Left kidney (tissue), 1 donor: ENCODE measurements at regions not wholly inside any gene's neighbourhood (a gene's known extent, or its start where the extent isn't known, plus 50 kb on each side); places are given as distances from the start of the nearest gene placed in this dataset.
"Not testable (repeated sequence)": the region's sequence is repeated elsewhere in the genome, so short reads cannot be mapped to it uniquely, and the experiment has no call there.

Source experiments
- DNase-seq: peaks from one replicate; pipeline ENCODE4 v3.0.0-alpha.2; 2013

- no peak for DNase-seq
These were observed 231.0 kb upstream of the PIK3R1 start for GRCh38 chr5:67984546-67984945.

DNA sequence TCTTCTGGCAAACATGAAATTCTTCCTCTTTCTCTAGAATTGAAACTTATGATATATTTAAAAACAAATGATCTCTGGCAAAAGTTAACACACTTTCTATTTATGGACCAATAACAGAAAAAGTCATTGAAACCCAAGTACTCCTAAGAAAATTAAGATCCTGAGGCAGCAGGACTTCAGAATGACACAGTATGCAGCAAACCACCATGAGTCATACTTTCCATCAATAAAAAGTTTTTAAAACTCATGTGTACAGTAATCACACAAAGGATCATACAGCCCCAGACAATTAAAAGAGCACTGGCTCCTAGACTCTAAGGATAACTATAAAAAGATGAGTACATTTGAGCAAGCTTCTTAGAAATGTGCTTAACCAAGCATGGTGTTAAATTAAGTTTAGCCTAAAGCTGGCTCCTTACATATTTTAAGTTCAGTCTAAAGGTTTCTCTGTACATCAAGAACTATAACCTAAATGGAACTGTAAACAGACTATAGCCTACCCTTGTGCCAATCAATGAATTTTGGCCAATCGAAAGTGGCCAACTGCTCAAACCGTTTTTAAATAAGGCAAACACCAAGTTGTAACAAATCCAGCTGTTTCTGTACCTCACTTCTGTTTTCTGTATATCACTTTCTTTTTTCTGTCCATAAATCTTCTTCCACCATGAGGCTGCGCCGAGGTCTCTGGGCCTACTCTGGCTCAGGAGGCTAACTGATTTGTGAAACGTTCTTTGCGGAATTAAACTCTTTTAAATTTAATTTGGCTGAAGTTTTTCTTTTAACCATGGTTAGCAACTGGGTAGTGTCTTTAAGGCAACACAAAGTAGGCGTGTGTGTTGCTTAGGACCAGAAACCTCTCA, 232.1 kb upstream of the PIK3R1 start:
- DNase-seq = no peak

- not testable (repeated sequence) for DNase-seq
These were observed 233.4 kb upstream of the PIK3R1 start for GRCh38 chr5:67982160-67982559.

DNA sequence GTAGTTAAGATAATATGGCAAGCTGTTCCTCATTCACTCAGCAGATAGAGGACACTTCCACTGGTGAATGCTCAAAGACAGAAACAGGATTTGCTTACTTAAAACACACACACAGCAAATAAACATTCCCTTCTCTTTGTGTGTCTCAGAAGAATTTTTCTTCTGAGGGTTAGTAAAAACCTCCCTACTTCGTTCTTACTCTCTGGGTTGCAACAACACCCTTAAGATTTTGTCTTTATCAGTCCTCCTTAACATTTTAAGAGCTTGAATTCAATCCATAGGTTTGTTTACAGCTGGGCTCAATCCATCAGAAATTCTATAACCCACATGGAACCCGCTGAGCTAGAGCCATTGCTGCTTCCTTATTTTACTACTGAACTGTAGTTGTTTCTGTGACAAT, 237.4 kb upstream of the PIK3R1 start:
- no peak for DNase-seq

DNA sequence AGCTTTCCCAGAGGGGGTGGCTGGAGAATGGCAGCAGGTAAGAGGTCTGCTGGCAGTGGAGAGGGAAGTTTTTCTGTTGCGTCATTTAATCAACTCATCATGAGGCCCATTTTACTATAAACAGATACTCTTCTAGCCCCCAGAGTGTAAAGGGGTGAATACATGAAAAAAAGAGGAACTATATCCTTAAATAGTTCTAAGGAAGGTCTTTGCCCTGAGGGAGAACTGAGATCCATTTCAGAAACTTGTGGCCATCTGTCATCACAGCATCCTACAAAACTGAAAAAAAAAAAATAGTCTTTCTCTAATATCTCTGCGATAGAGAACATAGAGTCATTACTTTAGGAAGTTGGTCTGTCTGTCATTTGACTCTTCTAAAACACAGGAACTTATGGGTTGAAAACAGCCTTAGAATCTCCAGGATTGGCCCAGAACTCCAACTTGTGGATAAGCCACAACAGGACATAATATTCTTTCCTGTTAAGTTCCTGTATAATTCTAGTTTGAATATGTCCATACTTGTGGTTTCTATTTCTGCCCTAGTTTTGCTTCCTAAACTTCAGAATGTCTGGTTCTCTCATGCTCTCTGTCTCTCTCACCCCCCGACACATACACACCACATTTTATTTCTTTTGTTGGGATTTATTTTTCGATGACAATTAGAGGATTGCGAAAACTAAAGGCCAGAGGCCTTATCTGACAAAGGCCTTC, 238.5 kb upstream of the PIK3R1 start:
- no peak for DNase-seq

- DNase-seq = no peak
These were observed 239.4 kb upstream of the PIK3R1 start for GRCh38 chr5:67976181-67976580.

DNA sequence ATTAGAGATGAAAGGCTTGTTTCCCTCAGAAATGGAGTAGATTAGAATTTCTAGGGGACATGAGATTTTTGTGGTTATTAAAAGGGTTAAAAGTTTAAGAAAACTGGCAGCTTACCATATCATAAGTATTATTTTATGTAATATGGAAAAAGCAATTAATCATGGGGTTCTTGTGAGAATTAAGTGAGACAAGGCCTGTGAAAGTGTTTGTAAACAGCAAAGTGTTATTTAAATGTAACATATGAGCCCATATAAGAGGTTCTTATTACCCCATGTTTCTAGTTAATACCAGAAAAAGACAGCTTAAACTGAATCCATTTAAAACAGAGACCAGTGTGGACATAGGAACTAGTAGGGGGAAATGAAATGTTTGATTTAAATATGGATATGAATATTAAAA, 241.1 kb upstream of the PIK3R1 start:
- DNase-seq = no peak

- no peak for DNase-seq
These were observed 241.5 kb upstream of the PIK3R1 start for GRCh38 chr5:67974054-67974453.

DNA sequence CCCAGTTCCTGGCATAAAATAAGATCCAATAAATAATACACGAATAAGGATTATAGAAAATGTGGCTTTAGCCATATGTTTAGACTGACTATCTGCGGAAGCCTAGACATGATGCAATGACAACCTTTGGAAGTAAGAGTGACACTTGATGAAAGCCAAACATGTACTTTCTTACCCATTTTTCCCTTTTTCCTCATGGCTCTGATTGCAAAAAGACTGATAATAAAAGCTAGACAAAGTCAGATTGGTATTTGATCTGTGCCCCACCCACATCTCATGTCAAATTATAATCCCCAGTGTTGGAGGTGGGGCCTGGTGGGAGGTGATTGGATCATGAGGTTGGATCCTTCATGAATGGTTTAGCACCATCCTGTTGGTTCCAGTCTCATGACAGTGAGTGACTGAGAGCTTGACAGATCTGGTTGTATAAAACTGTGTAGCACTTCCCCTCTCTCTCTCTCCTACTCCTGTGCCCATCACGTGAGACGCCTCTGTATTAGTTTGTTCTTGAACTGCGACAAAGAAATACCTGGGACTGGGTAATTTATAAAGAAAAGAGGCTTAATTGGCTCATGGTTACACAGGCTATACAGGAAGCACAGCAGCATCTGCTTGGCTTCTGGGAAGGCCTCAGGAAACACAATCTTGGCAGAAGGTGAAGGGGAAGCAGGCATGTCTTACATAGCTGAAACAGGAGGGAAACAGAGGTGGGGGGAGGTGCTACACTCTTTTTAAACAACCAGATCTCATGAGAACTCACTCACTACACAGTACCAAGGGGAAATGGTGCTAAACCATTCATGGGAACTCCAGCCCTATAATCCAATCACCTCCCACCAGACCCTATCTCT, 243.4 kb upstream of the PIK3R1 start:
- no peak for DNase-seq

GRCh38 chr5:67971223-67971830, 244.2 kb upstream of the PIK3R1 start:
- DNase-seq = no peak

GRCh38 chr5:67969631-67970030, 245.9 kb upstream of the PIK3R1 start:
- DNase-seq = no peak

GRCh38 chr5:67969176-67969575, 246.4 kb upstream of the PIK3R1 start:
- no peak for DNase-seq

DNA sequence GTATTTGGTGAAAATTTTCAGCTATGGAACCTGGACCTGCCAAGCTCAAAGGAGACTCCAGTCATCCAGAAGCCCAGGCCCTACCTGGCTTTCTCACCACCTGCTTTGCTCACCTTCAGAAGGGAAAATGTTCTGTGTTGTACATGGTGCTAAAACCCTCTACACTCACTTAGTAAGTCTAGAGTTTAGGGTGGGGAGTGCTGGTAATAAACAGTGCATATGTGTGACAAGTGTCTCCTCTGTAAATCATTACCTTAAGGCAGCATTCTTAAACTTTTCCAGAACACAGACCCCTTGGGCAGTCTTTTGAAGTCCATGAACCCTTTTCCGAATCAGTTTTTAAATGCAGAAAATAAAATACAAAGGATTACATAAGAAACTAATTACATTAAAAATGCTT, 248.8 kb upstream of the PIK3R1 start:
- DNase-seq = no peak

DNA sequence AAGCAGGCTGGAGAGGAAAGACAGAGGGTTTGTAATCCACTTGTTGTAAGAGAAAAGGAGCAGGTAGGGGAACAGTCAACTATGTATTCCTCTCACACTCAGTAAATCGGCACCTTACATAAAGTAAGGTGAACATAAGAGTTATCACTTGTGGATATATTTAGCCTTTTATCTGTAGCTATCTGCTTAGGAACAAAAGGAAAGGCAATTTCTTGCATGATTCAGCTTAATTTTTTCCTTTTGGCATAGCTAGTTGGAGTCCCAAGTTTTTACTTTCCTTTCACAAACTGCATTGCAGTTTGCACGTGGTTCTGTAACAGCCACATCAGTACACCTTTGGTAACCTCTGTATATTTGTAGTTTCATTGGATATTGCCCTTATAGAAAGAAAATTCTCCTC, 250.9 kb upstream of the PIK3R1 start:
- DNase-seq = no peak

- no peak for DNase-seq
These were observed 251.6 kb upstream of the PIK3R1 start for GRCh38 chr5:67963789-67964519.

- DNase-seq = no peak
These were observed 254.6 kb upstream of the PIK3R1 start for GRCh38 chr5:67960939-67961338.

DNA sequence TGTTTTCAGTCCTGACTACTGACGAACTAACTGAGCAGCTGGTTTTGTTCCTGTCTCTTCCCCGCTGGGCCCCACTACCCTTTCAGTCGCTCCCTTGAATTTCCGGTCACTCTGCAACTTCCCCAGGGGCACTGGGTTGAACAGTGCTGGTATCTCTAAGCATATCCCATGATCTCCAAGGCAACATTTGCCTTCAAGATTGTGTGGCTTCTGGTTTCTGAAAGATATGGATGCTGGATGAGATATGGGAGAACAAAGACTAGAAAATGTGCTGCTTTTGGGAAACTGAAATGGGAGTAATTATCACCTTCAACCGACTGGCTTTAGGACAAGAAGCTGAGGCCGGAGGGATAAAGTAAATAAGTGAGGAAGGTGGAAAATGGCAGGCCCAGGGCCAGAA, 258.2 kb upstream of the PIK3R1 start:
- no peak for DNase-seq

DNA sequence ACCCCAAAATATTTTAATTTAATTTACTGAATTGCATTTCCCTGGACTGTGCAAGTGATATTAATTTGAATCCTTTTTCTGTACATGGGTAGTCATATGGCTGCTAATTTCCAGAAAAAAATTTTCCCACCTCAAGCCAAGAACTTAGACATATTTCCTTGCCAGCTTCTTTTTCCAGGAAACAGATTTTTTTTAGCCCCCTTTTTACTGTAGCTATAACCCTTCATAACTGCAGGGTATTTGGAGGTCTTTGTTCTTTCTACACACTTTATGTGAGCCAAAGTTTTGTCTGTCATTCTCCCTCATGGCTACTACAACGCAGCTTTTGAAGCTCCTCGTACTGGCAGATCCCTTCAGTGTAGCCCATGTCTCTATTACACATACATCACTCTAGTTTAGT, 261.2 kb upstream of the PIK3R1 start:
- DNase-seq = no peak

GRCh38 chr5:67942421-67942820, 273.1 kb upstream of the PIK3R1 start:
- no peak for DNase-seq

DNA sequence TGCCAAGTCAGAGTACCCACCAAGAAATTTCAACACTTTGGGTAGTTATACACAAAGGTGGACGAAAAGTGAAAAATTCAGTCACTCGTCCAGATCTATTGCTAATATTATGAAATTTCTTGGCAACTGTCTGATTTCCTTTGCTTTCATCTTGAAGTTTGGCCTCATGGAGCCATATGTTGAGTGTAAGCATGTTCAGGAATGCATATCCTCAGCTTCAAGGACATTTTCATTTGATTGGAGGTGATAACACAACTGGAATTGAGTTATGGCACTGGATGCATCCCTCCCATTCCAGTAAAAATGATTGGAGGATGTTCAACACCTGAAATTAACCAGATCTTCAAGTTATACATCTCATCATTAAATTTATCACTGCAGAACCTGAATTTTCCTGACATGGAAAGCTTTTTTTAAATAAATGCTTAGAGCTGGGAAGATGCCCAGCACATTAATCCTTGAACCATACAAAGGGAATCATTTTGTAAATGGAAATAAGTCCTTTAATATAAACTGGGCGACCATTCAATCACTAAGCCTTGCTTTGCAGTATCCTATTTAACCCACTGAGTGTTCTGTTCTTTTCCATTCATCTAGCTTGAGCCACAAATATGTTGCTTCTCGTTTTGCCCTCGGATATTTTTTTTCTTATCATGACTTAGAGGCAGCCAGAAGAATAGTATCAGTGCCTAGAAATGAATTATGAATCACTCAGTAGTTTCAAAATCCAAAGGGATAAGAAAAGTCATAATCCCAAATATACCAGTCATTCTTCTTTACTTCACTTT, 273.7 kb upstream of the PIK3R1 start:
- no peak for DNase-seq
